ENCODE measurements at regions not wholly inside any gene's neighbourhood (a gene's known extent, or its start where the extent isn't known, plus 50 kb on each side); places are given as distances from the start of the nearest gene placed in this dataset.
A peak's percentile ranks its signal among the peaks of the same experiment; 100 is the strongest.

DNA sequence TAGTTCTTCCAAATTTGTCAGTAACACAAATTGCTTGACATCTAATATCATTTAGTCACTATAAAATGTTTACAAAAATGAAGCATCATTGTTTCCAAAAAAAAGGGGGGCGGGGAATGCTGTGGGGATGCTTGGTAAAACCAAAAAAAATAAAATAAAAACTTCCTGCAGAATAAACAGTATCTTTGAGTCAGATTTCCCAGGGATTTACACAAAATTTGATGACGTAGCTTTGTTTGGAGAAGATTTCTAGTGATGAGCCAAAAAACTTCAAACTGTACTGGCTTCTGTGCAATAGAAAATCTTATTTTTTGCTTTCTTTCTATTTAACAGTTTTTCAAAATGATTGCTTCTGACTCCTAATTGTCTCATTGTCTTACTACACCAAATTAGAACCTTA, 80.0 kb downstream of the MZT1 start:
- BruUV-seq (replicated peaks) = no TSS peak
- H3K4me1 ChIP-seq (ENCODE audit: insufficient read depth, low read length, poor library complexity, severe bottlenecking) = no peaks in the 10 kb centered on the region
- intact Hi-C loops (cut with micrococcal nuclease; ENCODE audit: unreplicated experiment) = loop anchor here (10.0 kb wide), 1 partner anchor 1057 kb away; no protein-coding TSS in a partner anchor
- no peak overlapping the region for H3K27ac ChIP-seq (ENCODE audit: low read depth, low read length, poor library complexity, severe bottlenecking)
- POLR2A ChIA-PET (ENCODE audit: low non-redundant PET) = no interaction called here
- peaks cover 72% of the 10 kb centered on the region for H3K27me3 ChIP-seq (replicated peaks; ENCODE audit: insufficient read depth, low read depth, low read length, poor library complexity)
- DNase-seq (ENCODE audit: low spot score) = no peak
- H3K9me3 ChIP-seq (ENCODE audit: low read depth, low read length, poor library complexity, severe bottlenecking) = no peaks in the 10 kb centered on the region
- no peak overlapping the region for H3K4me3 ChIP-seq (ENCODE audit: low read depth, low read length, poor library complexity, severe bottlenecking)
- CTCF ChIA-PET = no interaction called here
- TF ChIP-seq, protein P1, sequence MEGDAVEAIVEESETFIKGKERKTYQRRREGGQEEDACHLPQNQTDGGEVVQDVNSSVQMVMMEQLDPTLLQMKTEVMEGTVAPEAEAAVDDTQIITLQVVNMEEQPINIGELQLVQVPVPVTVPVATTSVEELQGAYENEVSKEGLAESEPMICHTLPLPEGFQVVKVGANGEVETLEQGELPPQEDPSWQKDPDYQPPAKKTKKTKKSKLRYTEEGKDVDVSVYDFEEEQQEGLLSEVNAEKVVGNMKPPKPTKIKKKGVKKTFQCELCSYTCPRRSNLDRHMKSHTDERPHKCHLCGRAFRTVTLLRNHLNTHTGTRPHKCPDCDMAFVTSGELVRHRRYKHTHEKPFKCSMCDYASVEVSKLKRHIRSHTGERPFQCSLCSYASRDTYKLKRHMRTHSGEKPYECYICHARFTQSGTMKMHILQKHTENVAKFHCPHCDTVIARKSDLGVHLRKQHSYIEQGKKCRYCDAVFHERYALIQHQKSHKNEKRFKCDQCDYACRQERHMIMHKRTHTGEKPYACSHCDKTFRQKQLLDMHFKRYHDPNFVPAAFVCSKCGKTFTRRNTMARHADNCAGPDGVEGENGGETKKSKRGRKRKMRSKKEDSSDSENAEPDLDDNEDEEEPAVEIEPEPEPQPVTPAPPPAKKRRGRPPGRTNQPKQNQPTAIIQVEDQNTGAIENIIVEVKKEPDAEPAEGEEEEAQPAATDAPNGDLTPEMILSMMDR (conservative IDR thresholded peaks at IDR 0.05; ENCODE audit: low read depth, low read length) = no peak
- TF ChIP-seq EZH2 (IDR thresholded peaks at IDR 0.05; ENCODE audit: borderline replicate concordance, low read depth, low read length, poor library complexity, severe bottlenecking) = no peak
- no peaks in the 10 kb centered on the region for H3K36me3 ChIP-seq (ENCODE audit: insufficient read depth, low read length, poor library complexity, severe bottlenecking)

DNA sequence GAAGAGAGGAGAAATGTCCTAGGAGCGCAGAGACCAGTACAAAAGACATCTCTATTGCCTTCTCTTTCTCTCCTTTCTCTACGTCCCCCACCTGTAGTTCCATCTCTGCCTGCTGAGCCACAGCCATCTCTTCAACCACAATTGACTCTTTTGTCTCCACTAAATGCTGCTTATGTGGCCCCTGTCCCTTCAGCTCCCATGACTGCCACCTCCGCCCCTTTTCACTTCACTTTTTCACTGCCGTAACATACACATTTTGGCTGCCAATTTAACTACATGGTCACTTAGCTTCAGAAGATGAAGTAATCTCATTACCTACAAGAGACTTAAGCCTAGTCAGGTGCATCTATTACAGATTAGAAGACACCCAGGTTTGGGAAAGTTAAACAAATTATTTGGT, 81.9 kb downstream of the MZT1 start:
- BruUV-seq (replicated peaks) = no TSS peak
- H3K9me3 ChIP-seq (ENCODE audit: low read depth, low read length, poor library complexity, severe bottlenecking) = no peaks in the 10 kb centered on the region
- H3K27ac ChIP-seq (ENCODE audit: low read depth, low read length, poor library complexity, severe bottlenecking) = no peak overlapping the region
- DNase-seq (ENCODE audit: low spot score) = no peak
- intact Hi-C loops (cut with micrococcal nuclease; ENCODE audit: unreplicated experiment) = loop anchor here (10.0 kb wide), 1 partner anchor 1059 kb away; no protein-coding TSS in a partner anchor
- TF ChIP-seq, protein P1 (conservative IDR thresholded peaks at IDR 0.05; ENCODE audit: low read depth, low read length) = no peak
- no peak for TF ChIP-seq EZH2 (IDR thresholded peaks at IDR 0.05; ENCODE audit: borderline replicate concordance, low read depth, low read length, poor library complexity, severe bottlenecking)
- no peaks in the 10 kb centered on the region for H3K4me1 ChIP-seq (ENCODE audit: insufficient read depth, low read length, poor library complexity, severe bottlenecking)
- no peak overlapping the region for H3K4me3 ChIP-seq (ENCODE audit: low read depth, low read length, poor library complexity, severe bottlenecking)
- H3K27me3 ChIP-seq (replicated peaks; ENCODE audit: insufficient read depth, low read depth, low read length, poor library complexity) = peaks cover 61% of the 10 kb centered on the region
- ChIA-PET POLR2A (ENCODE audit: low non-redundant PET) (no interaction called here), CTCF (no interaction called here)
- H3K36me3 ChIP-seq (ENCODE audit: insufficient read depth, low read length, poor library complexity, severe bottlenecking) = no peaks in the 10 kb centered on the region

DNA sequence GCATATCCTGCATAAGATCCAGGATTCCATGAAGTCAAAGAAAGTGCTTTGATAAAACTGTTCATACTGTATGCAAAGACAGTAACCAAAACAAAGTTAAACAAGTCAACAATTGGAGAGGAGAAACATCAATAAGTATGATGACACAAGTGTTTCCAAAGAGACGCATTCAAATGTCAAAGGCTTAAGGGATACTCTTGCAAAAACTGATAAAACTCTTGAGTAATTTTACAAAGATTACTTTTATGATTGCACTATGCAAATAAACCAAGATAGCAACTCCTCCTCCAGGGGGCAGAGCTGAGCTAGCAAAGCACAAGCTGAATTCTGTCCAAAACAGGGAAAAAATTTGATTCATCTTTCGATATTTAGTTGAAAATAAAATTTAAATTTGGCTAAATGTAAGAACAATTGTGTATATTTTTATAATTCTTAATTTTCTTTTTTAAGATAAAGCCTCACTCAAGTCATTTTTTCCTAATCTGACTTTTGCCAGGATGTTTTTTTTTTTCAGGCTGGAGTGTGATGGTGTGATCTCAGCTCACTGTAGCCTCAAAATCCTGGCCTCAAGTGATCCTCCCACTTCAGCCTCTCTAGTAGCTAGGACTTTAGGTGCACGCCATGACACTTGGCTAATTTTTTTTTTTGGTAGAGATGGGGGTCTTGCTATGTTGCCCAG, 84.0 kb downstream of the MZT1 start:
- POLR2A ChIA-PET (ENCODE audit: low non-redundant PET) = no interaction called here
- Histone ChIP-seq H3K36me3 (ENCODE audit: insufficient read depth, low read length, poor library complexity, severe bottlenecking) (no peaks in the 10 kb centered on the region), H3K9me3 (ENCODE audit: low read depth, low read length, poor library complexity, severe bottlenecking) (no peaks in the 10 kb centered on the region), H3K4me3 (ENCODE audit: low read depth, low read length, poor library complexity, severe bottlenecking) (no peak overlapping the region), H3K27ac (ENCODE audit: low read depth, low read length, poor library complexity, severe bottlenecking) (no peak overlapping the region), H3K4me1 (ENCODE audit: insufficient read depth, low read length, poor library complexity, severe bottlenecking) (no peaks in the 10 kb centered on the region), H3K27me3 (replicated peaks; ENCODE audit: insufficient read depth, low read depth, low read length, poor library complexity) (peaks cover 52% of the 10 kb centered on the region)
- no TSS peak for BruUV-seq (replicated peaks)
- intact Hi-C loops (cut with micrococcal nuclease; ENCODE audit: unreplicated experiment) = loop anchor here (2.0 to 10.0 kb wide), 2 partner anchors 53 to 1061 kb away; no protein-coding TSS in a partner anchor
- CTCF ChIA-PET = interaction anchor here (0.5 to 1.1 kb wide), 6 partner anchors 12 to 1960 kb away, joined by 3 to 6 read pairs (median 3); no protein-coding TSS in a partner anchor
- TF ChIP-seq, protein P1 (conservative IDR thresholded peaks at IDR 0.05; ENCODE audit: low read depth, low read length) = peak; percentile 85
- TF ChIP-seq EZH2 (IDR thresholded peaks at IDR 0.05; ENCODE audit: borderline replicate concordance, low read depth, low read length, poor library complexity, severe bottlenecking) = no peak
- DNase-seq (ENCODE audit: low spot score) = peak; percentile 54
